Cardiac fibroblast (primary cell): ENCODE measurements at regions not wholly inside any gene's neighbourhood (a gene's known extent, or its start where the extent isn't known, plus 50 kb on each side); places are given as distances from the start of the nearest gene placed in this dataset.
A peak's percentile ranks its signal among the peaks of the same experiment; 100 is the strongest.

Experiments
- DNase-seq, 2 donors: peaks; one replicate each; pipeline versions ENCODE4 v3.0.0 to v3.0.0-alpha.2; 2010; ENCODE audit warnings: low read depth in 2 of 2
- H3K4me3 ChIP-seq, 2 donors: replicated peaks in 1 of 2; 1 replicate in 1 of 2; 2 replicates in 1 of 2; pipeline ENCODE4 v1.5.1; 2011; ENCODE audit warnings: low read depth in 2 of 2, low read length in 2 of 2, mild to moderate bottlenecking in 2 of 2, moderate library complexity in 1 of 2
- CTCF ChIP-seq: IDR thresholded peaks from one replicate; pipeline ENCODE4 v1.5.1; 2011; ENCODE audit warnings: low read depth, mild to moderate bottlenecking, low read length, inconsistent platforms

GRCh38 chr2:164145093-164145987, 409.5 kb upstream of the FIGN start:
- no peak overlapping the region for H3K4me3 ChIP-seq
- no peak for TF ChIP-seq CTCF
- peak; percentile 8 to 41 for DNase-seq

- no peak for DNase-seq
- no peak overlapping the region for H3K4me3 ChIP-seq
- TF ChIP-seq CTCF: no peak
Observed at GRCh38 chr2:164143183-164143930, 407.5 kb upstream of the FIGN start.

GRCh38 chr2:164142755-164143154, 406.9 kb upstream of the FIGN start:
- no peak overlapping the region for H3K4me3 ChIP-seq
- DNase-seq: no peak
- no peak for TF ChIP-seq CTCF

GRCh38 chr2:164141271-164141670, 405.5 kb upstream of the FIGN start:
- no peak for DNase-seq
- H3K4me3 ChIP-seq: no peak overlapping the region
- TF ChIP-seq CTCF: no peak

GRCh38 chr2:164138750-164139149, 402.9 kb upstream of the FIGN start:
- no peak for TF ChIP-seq CTCF
- DNase-seq: no peak
- no peak overlapping the region for H3K4me3 ChIP-seq

- no peak for DNase-seq
- no peak overlapping the region for H3K4me3 ChIP-seq
- TF ChIP-seq CTCF: no peak
Observed at GRCh38 chr2:164134336-164134735, 398.5 kb upstream of the FIGN start.
